ENCODE measurements at regions not wholly inside any gene's neighbourhood (a gene's known extent, or its start where the extent isn't known, plus 50 kb on each side); places are given as distances from the start of the nearest gene placed in this dataset.

- no peak overlapping the region for H3K4me3 ChIP-seq (ENCODE audit: low read depth, low read length)
- no peak for TF ChIP-seq CTCF (IDR thresholded peaks at IDR 0.05; ENCODE audit: insufficient read depth, low read depth, low read length)
- peak; percentile 32 for DNase-seq (ENCODE audit: low read depth)
Measured at GRCh38 chr6:22980446-22980845, 411.1 kb downstream of the HDGFL1 start.

GRCh38 chr6:23002044-23002619 is 432.8 kb downstream of the HDGFL1 start:
- DNase-seq (ENCODE audit: low read depth): no peak
- no peak for TF ChIP-seq CTCF (IDR thresholded peaks at IDR 0.05; ENCODE audit: insufficient read depth, low read depth, low read length)
- H3K4me3 ChIP-seq (ENCODE audit: low read depth, low read length): no peak overlapping the region

- no peak for TF ChIP-seq CTCF (IDR thresholded peaks at IDR 0.05; ENCODE audit: insufficient read depth, low read depth, low read length)
- peak overlapping the region; percentile 2 for H3K4me3 ChIP-seq (ENCODE audit: low read depth, low read length)
- DNase-seq (ENCODE audit: low read depth): peak; percentile 99
Measured at GRCh38 chr6:23003671-23004467, 434.5 kb downstream of the HDGFL1 start.

- no peak overlapping the region for H3K4me3 ChIP-seq (ENCODE audit: low read depth, low read length)
- no peak for TF ChIP-seq CTCF (IDR thresholded peaks at IDR 0.05; ENCODE audit: insufficient read depth, low read depth, low read length)
- peak; percentile 22 for DNase-seq (ENCODE audit: low read depth)
Measured at GRCh38 chr6:23006656-23007055, 437.3 kb downstream of the HDGFL1 start.

- no peak for TF ChIP-seq CTCF (IDR thresholded peaks at IDR 0.05; ENCODE audit: insufficient read depth, low read depth, low read length)
- no peak for DNase-seq (ENCODE audit: low read depth)
- no peak overlapping the region for H3K4me3 ChIP-seq (ENCODE audit: low read depth, low read length)
Measured at GRCh38 chr6:23011615-23012014, 442.2 kb downstream of the HDGFL1 start.

GRCh38 chr6:23013776-23014175 is 444.4 kb downstream of the HDGFL1 start:
- no peak for TF ChIP-seq CTCF (IDR thresholded peaks at IDR 0.05; ENCODE audit: insufficient read depth, low read depth, low read length)
- H3K4me3 ChIP-seq (ENCODE audit: low read depth, low read length): no peak overlapping the region
- DNase-seq (ENCODE audit: low read depth): peak; percentile 27

Measured in fibroblast of villous mesenchyme (primary cell).